Neural cell (in vitro differentiated cells): ENCODE measurements at regions not wholly inside any gene's neighbourhood (a gene's known extent, or its start where the extent isn't known, plus 50 kb on each side); places are given as distances from the start of the nearest gene placed in this dataset.

Experiments
- H2AFZ ChIP-seq: fragments of 200-600, 300-800 bp; sonication (generic), shearing (Covaris generic); 2 replicates; pipeline ENCODE4 v1.6.0; 2014; ENCODE audit warnings: low read depth, mild to moderate bottlenecking, antibody characterized with exemption, low read length, moderate library complexity
- H3F3A ChIP-seq: fragments of 200-600 bp; shearing (Covaris generic); 2 replicates; pipeline ENCODE4 v1.6.1; 2016; ENCODE audit warnings: mild to moderate bottlenecking, moderate library complexity, mixed read lengths, antibody characterized with exemption, low read length; ENCODE audit not compliant: insufficient read depth, poor library complexity, severe bottlenecking
- H3K27ac ChIP-seq: fragments of 200-600, 300-800 bp; sonication (generic), shearing (Covaris generic); 2 replicates; pipeline ENCODE4 v1.5.1; 2014; ENCODE audit warnings: mild to moderate bottlenecking, low read length, moderate library complexity
- H3K27me3 ChIP-seq: fragments of 300-800, 200-600 bp; sonication (generic), shearing (Covaris generic); 2 replicates; pipeline ENCODE4 v1.6.0; 2014; ENCODE audit warnings: mild to moderate bottlenecking, low read depth, low read length, moderate library complexity; ENCODE audit not compliant: insufficient read depth
- H3K36me3 ChIP-seq: fragments of 300-800, 200-600 bp; sonication (generic), shearing (Covaris generic); 2 replicates; pipeline ENCODE4 v1.5.1; 2014; ENCODE audit warnings: mild to moderate bottlenecking, antibody characterized with exemption, low read length, moderate library complexity; ENCODE audit not compliant: insufficient read depth
- H3K4me2 ChIP-seq: fragments of 300-800, 200-600 bp; sonication (generic), shearing (Covaris generic); 2 replicates; pipeline ENCODE4 v1.6.0; 2014; ENCODE audit warnings: mild to moderate bottlenecking, low read length
- H3K4me3 ChIP-seq: fragments of 300-800, 200-600 bp; sonication (generic), shearing (Covaris generic); 2 replicates; pipeline ENCODE4 v1.5.1; 2014; ENCODE audit warnings: mild to moderate bottlenecking, low read length, moderate library complexity
- H3K79me2 ChIP-seq: fragments of 200-600 bp; shearing (Covaris generic); replicated peaks from 2 replicates; pipeline ENCODE4 v1.6.0; 2014; ENCODE audit warnings: mild to moderate bottlenecking, low read length, moderate library complexity; ENCODE audit not compliant: insufficient read depth
- H3K9ac ChIP-seq: fragments of 300-800, 200-600 bp; sonication (generic), shearing (Covaris generic); 2 replicates; pipeline ENCODE4 v1.6.1; 2016; ENCODE audit warnings: mild to moderate bottlenecking, low read length, mixed read lengths
- H3K9me2 ChIP-seq: fragments of 200-600 bp; shearing (Covaris generic); 2 replicates; pipeline ENCODE4 v1.6.1; 2016; ENCODE audit warnings: mild to moderate bottlenecking, low read length, mixed read lengths; ENCODE audit not compliant: insufficient read depth
- H3K9me3 ChIP-seq: fragments of 200-600, 300-800 bp; sonication (generic), shearing (Covaris generic); 2 replicates; pipeline ENCODE4 v1.6.1; 2016; ENCODE audit warnings: mild to moderate bottlenecking, mixed run types, low read length, moderate library complexity, mixed read lengths
- H4K20me1 ChIP-seq: fragments of 200-600 bp; shearing (Covaris generic); 2 replicates; pipeline ENCODE4 v1.6.1; 2016; ENCODE audit warnings: mild to moderate bottlenecking, mixed run types; ENCODE audit not compliant: insufficient read depth
- CTCF ChIP-seq: fragments of 450-650 bp; IDR thresholded peaks from 2 replicates; pipeline ENCODE4 v1.5.1; 2014; ENCODE audit warnings: antibody characterized with exemption, mild to moderate bottlenecking, moderate library complexity; ENCODE audit not compliant: poor library complexity, severe bottlenecking
- EP300 ChIP-seq: fragments of 450-650 bp; conservative IDR thresholded peaks from 2 replicates; pipeline ENCODE4 v1.6.1; 2014; ENCODE audit warnings: antibody characterized with exemption, mild to moderate bottlenecking, moderate library complexity; ENCODE audit not compliant: poor library complexity, severe bottlenecking
- EZH2 ChIP-seq: fragments of 200-600, 300-800 bp; shearing (Covaris generic), sonication (generic); IDR thresholded peaks from 2 replicates; pipeline ENCODE4 v1.6.1; 2014; ENCODE audit warnings: antibody characterized with exemption, low read length, borderline replicate concordance, mild to moderate bottlenecking; ENCODE audit not compliant: insufficient read depth, poor library complexity, severe bottlenecking
- MXI1 ChIP-seq: fragments of 450-650 bp; conservative IDR thresholded peaks from 2 replicates; pipeline ENCODE4 v1.6.1; 2014; ENCODE audit warnings: antibody characterized with exemption, mild to moderate bottlenecking; ENCODE audit not compliant: poor library complexity, severe bottlenecking
- POLR2AphosphoS5 ChIP-seq: IDR thresholded peaks from 2 replicates; pipeline ENCODE4 v1.6.1; 2012
- RAD21 ChIP-seq: fragments of 450-650 bp; conservative IDR thresholded peaks from 2 replicates; pipeline ENCODE4 v1.6.1; 2014; ENCODE audit warnings: antibody characterized with exemption, mild to moderate bottlenecking, moderate library complexity
- REST ChIP-seq: IDR thresholded peaks from 2 replicates; pipeline ENCODE4 v1.6.1; 2012; ENCODE audit warnings: borderline replicate concordance
- SMC3 ChIP-seq: fragments of 450-650 bp; conservative IDR thresholded peaks from 2 replicates; pipeline ENCODE4 v1.6.1; 2014; ENCODE audit warnings: antibody characterized with exemption, mild to moderate bottlenecking, moderate library complexity; ENCODE audit not compliant: poor library complexity
- TAF1 ChIP-seq: IDR thresholded peaks from 2 replicates; pipeline ENCODE4 v1.6.1; 2012; ENCODE audit warnings: low read depth

GRCh38 chr9:115777610-115778009, 376.0 kb upstream of the PAPPA start:
- TF ChIP-seq SMC3 (no peak), EP300 (no peak), REST (no peak), CTCF (no peak), EZH2 (no peak), TAF1 (no peak), RAD21 (no peak), POLR2AphosphoS5 (no peak), MXI1 (no peak)
- no peak overlapping the region for H3K4me2 ChIP-seq
- no peaks in the 10 kb centered on the region for H3K79me2 ChIP-seq
- H2AFZ ChIP-seq = no peak overlapping the region
- no peak overlapping the region for H3K4me3 ChIP-seq
- H3K36me3 ChIP-seq = no peaks in the 10 kb centered on the region
- no peaks in the 10 kb centered on the region for H4K20me1 ChIP-seq
- no peaks in the 10 kb centered on the region for H3K9me2 ChIP-seq
- no peaks in the 10 kb centered on the region for H3K27me3 ChIP-seq
- H3F3A ChIP-seq = no peaks in the 10 kb centered on the region
- no peak overlapping the region for H3K9ac ChIP-seq
- H3K9me3 ChIP-seq = no peaks in the 10 kb centered on the region
- H3K27ac ChIP-seq = no peak overlapping the region

- no peak for TF ChIP-seq MXI1
- no peak for TF ChIP-seq TAF1
- no peak for TF ChIP-seq CTCF
- no peak for TF ChIP-seq REST
- TF ChIP-seq POLR2AphosphoS5 = no peak
- TF ChIP-seq EZH2 = no peak
- TF ChIP-seq EP300 = no peak
- TF ChIP-seq SMC3 = no peak
- TF ChIP-seq RAD21 = no peak
- Histone ChIP-seq H3K4me2 (no peak overlapping the region), H4K20me1 (no peaks in the 10 kb centered on the region), H3F3A (no peaks in the 10 kb centered on the region), H3K36me3 (no peaks in the 10 kb centered on the region), H3K9me3 (no peaks in the 10 kb centered on the region), H2AFZ (no peak overlapping the region), H3K27me3 (no peaks in the 10 kb centered on the region), H3K9me2 (no peaks in the 10 kb centered on the region), H3K79me2 (no peaks in the 10 kb centered on the region), H3K27ac (no peak overlapping the region), H3K9ac (no peak overlapping the region), H3K4me3 (no peak overlapping the region)
Observed at GRCh38 chr9:115781070-115781736, 372.4 kb upstream of the PAPPA start.
